Type B pancreatic cell (in vitro differentiated cells): ENCODE measurements at regions not wholly inside any gene's neighbourhood (a gene's known extent, or its start where the extent isn't known, plus 50 kb on each side); places are given as distances from the start of the nearest gene placed in this dataset.
"Not testable (repeated sequence)": the region's sequence is repeated elsewhere in the genome, so short reads cannot be mapped to it uniquely, and the experiment has no call there.

ENCODE experiments used
- DNase-seq: peaks from one replicate; pipeline ENCODE4 v3.0.0; 2021; ENCODE audit warnings: mixed read lengths; ENCODE audit not compliant: unreplicated experiment; ENCODE audit errors: extremely low spot score
- H3K27ac Mint-ChIP-seq: 2 replicates; pipeline ENCODE4 v1.8.0; 2021; ENCODE audit warnings: mild to moderate bottlenecking, mixed read lengths
- H3K27me3 Mint-ChIP-seq: 2 replicates; pipeline ENCODE4 v1.8.0; 2021; ENCODE audit warnings: mixed read lengths
- H3K36me3 Mint-ChIP-seq: 2 replicates; pipeline ENCODE4 v1.8.0; 2021; ENCODE audit warnings: mixed read lengths
- H3K4me1 Mint-ChIP-seq: one replicate; pipeline ENCODE4 v1.8.0; 2021; ENCODE audit warnings: mixed read lengths; ENCODE audit not compliant: unreplicated experiment
- H3K4me3 Mint-ChIP-seq: 2 replicates; pipeline ENCODE4 v1.8.0; 2021; ENCODE audit warnings: mild to moderate bottlenecking, mixed read lengths
- H3K9me3 Mint-ChIP-seq: 2 replicates; pipeline ENCODE4 v1.8.0; 2021; ENCODE audit warnings: mixed read lengths
- CTCF ChIP-seq: fragments of 200-600 bp; sonication (generic); conservative IDR thresholded peaks from 2 replicates; pipeline ENCODE4 v1.5.0; 2021; ENCODE audit warnings: antibody characterized with exemption, mild to moderate bottlenecking

DNA sequence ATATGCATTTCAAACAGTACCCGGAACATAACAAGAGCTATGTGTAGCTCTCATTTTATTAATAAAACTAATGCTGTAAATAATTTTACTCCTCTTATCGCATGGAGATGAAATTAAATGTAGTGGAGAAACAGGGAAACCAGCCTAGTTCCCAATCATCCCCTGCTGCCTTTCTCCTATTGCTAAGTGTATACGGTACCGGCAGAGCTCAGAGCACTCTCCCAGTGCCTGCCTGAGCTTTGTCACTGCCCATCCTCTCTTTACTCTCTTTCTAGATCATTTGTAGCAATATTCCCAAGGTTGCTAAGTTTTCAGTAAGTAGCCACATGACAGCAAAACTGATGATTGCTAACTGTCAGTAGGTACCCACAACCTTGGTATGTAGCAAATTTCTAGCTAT is 85.5 kb upstream of the ZSWIM2 start:
- no peak overlapping the region for H3K27ac Mint-ChIP-seq
- no peak for DNase-seq
- peaks cover 5% of the 10 kb centered on the region for H3K9me3 Mint-ChIP-seq
- no peaks in the 10 kb centered on the region for H3K27me3 Mint-ChIP-seq
- H3K4me3 Mint-ChIP-seq = no peak overlapping the region
- no peaks in the 10 kb centered on the region for H3K4me1 Mint-ChIP-seq
- no peak for TF ChIP-seq CTCF
- H3K36me3 Mint-ChIP-seq = no peaks in the 10 kb centered on the region

GRCh38 chr2:186927867-186928191 is 78.9 kb upstream of the ZSWIM2 start:
- Mint-ChIP-seq H3K4me1 (no peaks in the 10 kb centered on the region), H3K27ac (no peak overlapping the region), H3K27me3 (no peaks in the 10 kb centered on the region), H3K4me3 (no peak overlapping the region), H3K9me3 (peaks cover 5% of the 10 kb centered on the region), H3K36me3 (no peaks in the 10 kb centered on the region)
- DNase-seq = no peak
- no peak for TF ChIP-seq CTCF

GRCh38 chr2:186927185-186927866 is 78.4 kb upstream of the ZSWIM2 start:
- Mint-ChIP-seq H3K4me3 (no peak overlapping the region), H3K27ac (no peak overlapping the region), H3K4me1 (no peaks in the 10 kb centered on the region), H3K27me3 (no peaks in the 10 kb centered on the region), H3K9me3 (peaks cover 5% of the 10 kb centered on the region), H3K36me3 (no peaks in the 10 kb centered on the region)
- DNase-seq = no peak
- no peak for TF ChIP-seq CTCF

DNA sequence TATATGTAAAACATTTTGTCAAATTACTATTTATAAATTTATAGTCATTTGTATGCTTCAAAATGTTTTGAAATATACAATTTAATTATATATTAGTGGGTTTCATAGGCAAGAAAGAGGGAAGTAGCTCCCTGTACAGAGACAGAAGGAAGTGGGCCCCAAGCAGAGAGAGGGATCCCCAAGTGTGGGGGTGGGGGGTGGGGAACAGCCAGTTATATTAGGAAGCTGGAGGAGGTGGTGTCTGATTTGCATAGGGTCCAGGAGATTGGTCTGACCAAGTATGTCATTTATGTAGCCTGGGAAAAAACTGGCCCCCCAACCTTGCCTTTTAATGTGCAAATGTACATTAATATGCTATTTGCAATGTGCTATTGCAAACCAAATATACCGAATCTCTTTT is 76.5 kb upstream of the ZSWIM2 start:
- Mint-ChIP-seq H3K27ac (no peak overlapping the region), H3K4me3 (no peak overlapping the region), H3K36me3 (no peaks in the 10 kb centered on the region), H3K9me3 (peaks cover 4% of the 10 kb centered on the region), H3K4me1 (no peaks in the 10 kb centered on the region), H3K27me3 (no peaks in the 10 kb centered on the region)
- TF ChIP-seq CTCF = no peak
- no peak for DNase-seq

- not testable (repeated sequence) for H3K27me3 Mint-ChIP-seq, H3K27ac Mint-ChIP-seq, H3K4me1 Mint-ChIP-seq, H3K9me3 Mint-ChIP-seq, H3K4me3 Mint-ChIP-seq, DNase-seq, H3K36me3 Mint-ChIP-seq
These were observed 73.3 kb upstream of the ZSWIM2 start for GRCh38 chr2:186922316-186922715.

- Mint-ChIP-seq H3K27ac (no peak overlapping the region), H3K9me3 (no peaks in the 10 kb centered on the region), H3K27me3 (no peaks in the 10 kb centered on the region), H3K36me3 (no peaks in the 10 kb centered on the region), H3K4me3 (no peak overlapping the region), H3K4me1 (no peaks in the 10 kb centered on the region)
- TF ChIP-seq CTCF = no peak
- no peak for DNase-seq
These were observed 70.3 kb upstream of the ZSWIM2 start for GRCh38 chr2:186919296-186919695.
